WTC11 (cell line): ENCODE measurements at regions not wholly inside any gene's neighbourhood (a gene's known extent, or its start where the extent isn't known, plus 50 kb on each side); places are given as distances from the start of the nearest gene placed in this dataset.

Source experiments
- ZNF263 ChIP-seq: sonication (generic); formaldehyde crosslinking; IDR thresholded peaks from 2 replicates; pipeline ENCODE4 v1.8.1; 2022; ENCODE audit warnings: low read depth, mild to moderate bottlenecking, moderate library complexity, missing genetic modification reagents
- TF ChIP-seq, protein P1 (sequence below): fragments of 250-450 bp; sonication (Bioruptor Pico); conservative IDR thresholded peaks from 2 replicates; pipeline ENCODE4 v1.9.0; 2021; ENCODE audit warnings: mild to moderate bottlenecking

DNA sequence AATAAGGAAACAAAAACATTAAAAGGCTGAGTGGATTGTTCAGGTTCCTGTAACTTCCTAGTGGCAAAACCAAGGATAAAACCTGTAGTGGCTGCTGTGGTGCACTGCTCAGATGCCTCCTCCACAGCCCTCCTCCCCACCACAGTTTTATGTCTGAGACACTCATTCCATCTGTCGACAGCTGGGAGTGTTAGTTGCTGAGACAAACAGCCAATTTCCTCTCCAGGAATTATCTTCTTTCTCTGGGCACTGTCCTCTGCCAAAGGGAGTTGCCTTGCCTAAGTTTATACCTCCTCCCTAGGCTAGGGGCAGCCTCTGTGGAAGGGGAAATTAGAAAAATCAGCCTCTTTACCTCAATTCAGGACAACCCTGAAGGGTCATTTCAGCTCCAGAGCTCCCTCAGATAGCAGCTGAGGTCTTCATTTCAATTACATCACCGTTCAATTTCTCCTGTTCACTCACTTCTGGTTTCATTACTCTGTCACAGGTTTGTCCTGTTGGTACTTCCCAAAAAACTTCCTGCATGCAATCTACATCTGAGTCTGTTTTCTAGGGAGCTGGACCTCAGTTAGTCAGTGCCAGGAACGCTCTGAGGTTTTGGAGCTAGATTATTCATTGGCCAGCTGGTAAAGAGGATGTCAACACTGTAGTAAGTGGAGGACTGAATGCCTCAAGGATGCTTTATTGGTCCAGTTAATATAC, 74.9 kb upstream of the ATP2B1 start:
- no peak for TF ChIP-seq ZNF263 (CRISPR knock-in tag)
- TF ChIP-seq, protein P1, sequence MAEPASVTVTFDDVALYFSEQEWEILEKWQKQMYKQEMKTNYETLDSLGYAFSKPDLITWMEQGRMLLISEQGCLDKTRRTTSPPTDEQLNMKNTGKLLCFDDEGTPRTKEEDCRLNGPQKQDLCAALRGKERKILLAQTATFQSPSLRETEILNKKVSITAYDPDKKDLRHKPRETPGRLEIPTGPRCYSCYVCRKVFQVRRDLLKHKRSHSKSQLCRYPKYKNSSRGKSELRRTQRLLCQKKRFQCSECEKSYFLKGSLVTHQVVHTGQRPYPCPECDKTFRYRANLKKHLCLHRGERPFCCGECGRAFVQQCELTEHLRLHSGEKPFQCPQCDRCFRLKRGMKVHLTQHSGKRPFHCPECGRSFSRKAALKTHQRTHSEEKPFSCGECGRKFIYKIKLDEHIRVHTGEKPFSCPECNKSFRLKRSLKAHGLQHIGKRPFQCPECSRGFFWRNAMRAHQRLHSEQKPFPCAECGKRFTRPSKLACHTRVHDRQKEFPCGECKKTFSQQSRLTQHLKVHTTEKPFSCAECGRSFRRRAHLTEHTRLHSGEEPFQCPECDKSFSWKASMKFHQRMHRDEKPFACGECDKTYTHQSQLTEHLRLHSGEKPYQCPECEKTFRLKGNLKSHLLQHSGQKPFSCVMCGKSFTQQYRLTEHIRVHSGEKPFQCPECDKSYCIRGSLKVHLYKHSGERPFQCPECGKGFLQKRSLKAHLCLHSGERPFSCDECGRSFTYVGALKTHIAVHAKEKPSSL (CRISPR knock-in tag), result no peak
